G401.6 (cell line): ENCODE measurements at regions not wholly inside any gene's neighbourhood (a gene's known extent, or its start where the extent isn't known, plus 50 kb on each side); places are given as distances from the start of the nearest gene placed in this dataset.

Experiments
- FAIRE-seq: peaks from 2 replicates; lab custom pipeline; 2012; peaks lifted over from hg19 to GRCh38; lab: Jason Lieb, UNC

DNA sequence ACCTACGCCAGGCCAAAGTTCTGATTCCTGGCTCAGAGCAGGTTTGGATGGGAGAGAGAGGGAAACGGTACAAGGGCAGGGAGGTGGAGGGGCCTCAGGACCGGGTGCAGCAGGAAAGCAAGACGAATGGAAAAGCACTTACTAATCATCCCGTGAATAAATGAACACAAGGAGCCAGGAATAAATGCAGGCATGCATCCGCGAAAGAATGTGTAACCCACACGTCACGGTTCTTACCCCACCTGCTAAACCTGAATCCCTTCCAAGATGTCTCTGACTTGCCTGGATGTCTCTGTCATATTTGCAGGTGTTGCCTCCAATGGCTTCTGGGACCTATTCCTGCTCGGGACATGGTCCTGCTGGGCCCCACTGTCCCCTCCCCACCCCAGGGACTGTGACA lies 335.2 kb upstream of the RNF32 start:
- FAIRE-seq: no peak

DNA sequence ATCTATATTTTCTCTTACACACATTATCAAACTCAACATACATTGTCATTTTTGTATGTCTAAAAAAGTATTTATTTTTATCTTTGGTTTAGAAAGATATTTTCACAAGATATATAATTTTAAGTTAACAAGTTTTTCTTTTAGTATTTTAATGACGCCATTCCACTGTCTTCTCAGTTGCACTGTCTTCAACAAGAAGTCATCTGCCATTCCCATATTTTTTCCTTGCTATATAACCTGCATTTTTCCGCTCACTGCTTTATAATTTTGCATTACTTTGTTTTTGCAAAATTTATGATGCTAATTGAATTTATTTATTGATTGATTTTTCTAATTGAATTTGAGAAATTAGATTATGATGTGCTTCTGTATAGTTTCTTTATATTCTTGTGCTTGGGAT lies 357.8 kb upstream of the RNF32 start:
- FAIRE-seq: no peak

DNA sequence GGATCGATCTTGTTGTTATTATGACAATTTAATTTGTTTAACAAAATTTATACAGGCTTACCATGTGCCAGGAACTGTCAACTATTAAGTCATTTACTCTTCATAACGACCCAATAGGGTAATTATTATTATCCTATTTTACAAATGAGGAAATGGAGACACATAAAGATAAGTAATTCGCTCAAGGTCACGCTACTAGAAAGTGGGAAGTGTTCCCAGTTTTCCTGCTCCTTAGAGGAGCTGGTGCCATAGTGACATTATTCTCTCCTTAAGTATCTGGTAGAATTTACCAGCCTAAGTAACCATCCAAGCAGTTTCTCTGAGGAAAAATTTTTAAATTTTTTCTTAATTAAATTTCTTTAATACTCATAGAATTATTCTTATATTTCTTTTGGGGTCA lies 360.9 kb upstream of the RNF32 start:
- no peak for FAIRE-seq

DNA sequence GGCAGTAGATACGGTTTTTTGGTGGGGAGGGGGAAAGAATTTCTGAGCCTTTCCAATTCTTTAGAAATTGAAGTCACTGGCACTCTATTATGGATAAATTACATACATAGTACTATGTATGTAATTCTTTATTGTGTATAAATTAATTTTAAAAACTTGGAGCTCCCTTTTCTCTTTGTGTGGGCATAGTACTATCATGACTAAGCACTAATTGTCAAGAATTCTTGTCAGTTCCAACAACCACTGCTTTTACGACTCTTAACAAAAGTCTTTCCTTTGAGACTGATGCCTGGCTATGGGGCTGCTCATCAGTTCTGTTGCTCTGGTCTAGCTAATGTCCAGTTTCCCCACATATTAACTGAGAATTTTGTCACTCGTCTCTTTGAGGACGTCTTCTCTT lies 365.3 kb upstream of the RNF32 start:
- no peak for FAIRE-seq

DNA sequence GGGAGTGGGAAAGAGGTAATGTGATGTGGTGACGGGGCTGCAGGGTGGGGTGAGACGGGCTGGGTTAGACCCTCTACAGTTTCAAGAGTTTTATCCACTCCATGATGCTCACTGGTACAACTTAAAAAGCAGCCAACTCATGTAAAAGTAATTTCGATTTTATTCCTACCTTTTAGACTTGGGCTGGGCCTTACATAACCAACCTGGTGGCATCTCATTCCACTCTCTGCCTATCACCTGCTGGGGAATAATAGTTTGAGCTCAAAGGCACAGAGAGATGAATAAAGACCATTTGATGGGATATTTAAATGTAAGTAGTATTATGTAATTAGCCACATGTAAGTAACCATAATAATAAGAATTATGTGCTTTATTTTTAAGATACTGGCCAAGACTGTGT lies 366.0 kb upstream of the RNF32 start:
- FAIRE-seq: no peak

DNA sequence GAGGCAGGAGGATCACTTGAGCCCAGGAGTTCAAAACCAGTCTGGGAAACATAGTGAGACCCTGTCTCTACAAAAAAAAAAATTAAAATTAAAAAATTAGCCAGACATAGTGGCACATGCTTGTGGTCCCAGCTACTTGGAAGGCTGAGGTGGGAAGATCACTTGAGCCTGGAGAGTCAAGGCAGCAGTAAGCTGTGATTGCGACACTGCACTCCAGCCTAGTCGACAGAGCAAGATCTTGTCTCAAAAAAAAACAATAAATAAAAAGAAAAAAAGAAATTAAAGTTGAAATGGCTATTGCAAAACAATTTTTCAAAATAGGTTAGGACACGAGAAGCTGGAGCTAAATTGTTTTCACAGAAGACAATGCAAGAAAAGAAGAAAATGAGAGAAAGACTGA lies 379.0 kb upstream of the RNF32 start:
- FAIRE-seq: no peak

DNA sequence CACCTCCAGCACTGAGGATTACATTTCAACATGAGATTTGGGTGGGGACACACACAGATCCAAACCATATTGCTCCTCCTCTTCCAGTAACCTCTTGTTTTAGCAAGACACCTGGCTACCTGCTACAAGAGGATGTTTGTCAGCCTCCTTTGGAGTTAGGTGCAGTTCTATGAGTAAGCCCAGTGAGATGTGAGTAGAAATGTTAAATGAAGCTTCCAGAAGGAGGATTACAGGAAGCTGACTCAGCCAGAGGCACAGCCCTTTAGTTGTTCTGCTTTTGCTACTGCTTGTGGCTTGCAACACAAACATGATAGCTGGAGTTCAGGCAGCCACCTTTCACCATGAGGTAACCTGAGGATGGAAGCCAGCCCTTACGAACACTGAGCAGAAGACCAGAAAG lies 382.7 kb upstream of the RNF32 start:
- FAIRE-seq: no peak

DNA sequence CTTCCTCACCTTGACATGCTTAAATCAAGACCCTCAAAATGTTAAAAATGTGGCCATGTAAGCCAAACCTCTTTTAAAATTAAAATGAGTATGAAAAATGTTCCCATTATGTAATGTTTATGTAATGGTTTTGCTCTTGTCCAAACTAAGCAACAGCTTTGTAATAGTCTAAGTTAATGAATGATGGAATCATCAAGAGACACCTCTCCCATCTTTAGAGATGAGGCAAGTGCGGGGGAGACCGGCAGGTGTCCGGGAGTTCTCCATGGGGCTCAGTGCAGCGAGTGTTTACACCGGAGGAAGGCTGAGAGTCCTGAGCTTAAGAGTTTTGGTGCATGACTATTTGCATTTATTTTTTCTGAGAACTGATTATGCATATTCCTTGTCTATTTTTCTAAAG lies 384.9 kb upstream of the RNF32 start:
- no peak for FAIRE-seq

DNA sequence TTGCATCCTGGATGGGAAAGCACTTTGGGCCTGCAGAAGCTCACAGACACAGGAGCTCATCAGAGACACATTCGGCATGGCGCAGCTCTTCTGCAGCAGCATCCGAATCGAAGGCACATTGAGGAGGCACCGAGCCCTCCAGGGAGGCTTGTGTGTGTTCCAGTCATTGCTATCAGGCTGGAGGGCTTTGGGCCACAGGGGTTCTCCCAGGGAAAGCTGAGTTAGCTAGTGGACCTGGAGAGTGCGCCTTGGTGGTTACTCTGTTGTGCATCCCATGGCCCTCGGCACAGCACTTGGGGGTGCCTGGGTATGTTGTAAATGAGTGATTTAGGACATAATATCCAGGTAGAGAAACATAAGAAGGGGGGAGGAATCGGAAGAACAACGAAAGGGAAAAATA lies 388.7 kb upstream of the RNF32 start:
- no peak for FAIRE-seq

DNA sequence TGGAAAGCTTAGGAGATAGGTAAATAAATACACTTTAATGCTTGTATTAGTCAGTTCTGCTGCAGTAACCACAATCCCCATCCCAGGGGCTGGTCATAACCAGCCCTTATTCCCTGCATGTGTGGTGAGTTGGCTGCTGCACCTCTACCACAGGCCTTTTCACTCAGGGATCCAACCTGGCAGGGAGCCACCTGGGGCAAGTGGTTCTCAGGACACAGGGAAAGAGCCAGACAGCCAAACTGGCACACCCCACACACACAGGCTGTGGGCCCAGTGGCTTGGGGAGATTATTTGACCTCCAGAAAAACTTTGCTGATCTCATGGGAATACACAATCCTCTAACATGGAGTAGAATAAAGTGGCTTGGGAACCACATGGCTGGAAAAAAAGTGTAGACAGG lies 400.0 kb upstream of the RNF32 start:
- no peak for FAIRE-seq

DNA sequence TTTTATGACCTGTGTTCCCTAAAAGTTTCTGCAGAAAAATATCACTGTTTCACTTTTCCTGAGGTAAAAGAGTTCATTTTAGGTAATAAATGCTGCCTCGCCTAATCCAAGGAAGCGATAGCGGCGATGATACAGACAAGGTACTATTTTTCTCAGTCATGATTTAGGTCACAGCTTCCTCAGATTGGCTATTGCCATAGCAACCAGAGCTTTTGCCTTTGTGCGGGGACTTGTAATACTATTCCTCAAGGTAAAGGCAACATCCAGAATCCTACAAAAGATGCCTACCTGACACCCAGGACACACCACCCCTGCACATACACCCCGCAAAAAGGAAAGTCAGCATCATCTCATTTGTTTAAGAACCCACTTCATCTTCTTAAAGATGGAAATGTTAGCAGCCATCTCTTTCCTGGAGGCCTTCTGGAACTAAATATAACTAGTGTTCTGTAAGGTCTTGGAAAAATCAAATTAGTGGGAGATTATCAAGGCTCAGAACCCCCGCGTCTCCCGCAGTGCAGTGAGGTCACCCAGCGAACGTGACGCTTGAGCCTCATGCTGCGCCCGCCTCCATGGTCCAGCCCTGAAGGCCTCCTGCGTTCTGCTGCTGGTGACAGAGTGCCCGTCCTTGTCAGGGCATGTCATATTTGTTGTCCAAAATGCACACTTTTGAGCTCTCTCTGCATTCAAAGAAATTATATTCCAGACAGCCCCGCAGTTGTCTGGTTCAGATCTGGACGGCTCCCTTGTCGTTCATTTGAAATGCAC lies 402.0 kb upstream of the RNF32 start:
- FAIRE-seq: no peak

DNA sequence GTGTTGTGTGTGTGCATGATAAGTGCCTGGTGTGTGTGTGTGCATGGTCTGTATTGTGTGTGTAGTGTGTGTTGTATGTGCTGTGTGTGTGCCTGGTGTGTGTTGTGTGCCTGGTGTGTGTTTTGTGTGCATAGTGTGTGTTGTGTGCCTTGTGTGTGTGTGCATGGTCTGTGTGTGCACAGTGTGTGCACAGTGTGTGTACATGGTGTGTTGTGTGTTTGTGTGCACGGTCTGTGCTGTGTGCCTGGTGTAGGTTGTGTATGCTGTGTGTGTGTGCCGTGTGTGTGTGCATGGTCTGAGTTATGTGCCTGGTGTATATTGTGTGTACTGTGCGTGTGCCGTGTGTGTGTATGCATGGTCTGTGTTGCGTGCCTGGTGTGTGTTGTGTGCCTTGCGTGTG lies 403.0 kb upstream of the RNF32 start:
- FAIRE-seq: no peak

DNA sequence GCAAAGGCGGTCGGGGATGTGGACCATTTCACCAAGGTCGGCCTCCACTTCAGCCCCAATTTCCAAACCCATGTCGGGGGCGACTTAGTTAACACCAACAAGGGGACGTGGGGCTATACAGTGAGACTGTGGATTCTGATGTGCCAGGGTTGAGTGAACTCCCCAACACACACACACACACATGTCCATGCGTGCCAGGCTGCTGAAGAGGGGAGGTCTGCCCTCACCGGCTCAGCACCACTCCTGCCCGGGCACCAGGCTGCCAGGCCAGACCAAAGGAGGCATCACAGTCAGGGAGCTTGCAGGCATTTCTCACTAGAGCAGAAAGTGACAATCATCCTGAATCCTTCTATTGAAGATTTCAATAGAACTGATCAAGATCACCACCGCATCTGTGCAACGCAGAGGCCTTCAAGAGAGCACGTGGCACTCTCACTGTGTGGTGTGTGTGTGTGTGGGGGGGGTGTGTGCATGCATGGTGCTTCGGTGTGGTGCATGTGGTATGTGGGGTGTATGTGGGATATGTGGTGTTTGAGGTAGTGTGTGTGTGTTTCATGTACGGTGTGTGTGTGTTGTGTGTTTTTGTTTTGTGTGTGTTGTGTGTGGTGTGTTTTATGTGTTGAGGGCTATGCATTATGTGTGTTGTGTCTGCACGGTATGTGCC lies 403.5 kb upstream of the RNF32 start:
- FAIRE-seq: no peak

DNA sequence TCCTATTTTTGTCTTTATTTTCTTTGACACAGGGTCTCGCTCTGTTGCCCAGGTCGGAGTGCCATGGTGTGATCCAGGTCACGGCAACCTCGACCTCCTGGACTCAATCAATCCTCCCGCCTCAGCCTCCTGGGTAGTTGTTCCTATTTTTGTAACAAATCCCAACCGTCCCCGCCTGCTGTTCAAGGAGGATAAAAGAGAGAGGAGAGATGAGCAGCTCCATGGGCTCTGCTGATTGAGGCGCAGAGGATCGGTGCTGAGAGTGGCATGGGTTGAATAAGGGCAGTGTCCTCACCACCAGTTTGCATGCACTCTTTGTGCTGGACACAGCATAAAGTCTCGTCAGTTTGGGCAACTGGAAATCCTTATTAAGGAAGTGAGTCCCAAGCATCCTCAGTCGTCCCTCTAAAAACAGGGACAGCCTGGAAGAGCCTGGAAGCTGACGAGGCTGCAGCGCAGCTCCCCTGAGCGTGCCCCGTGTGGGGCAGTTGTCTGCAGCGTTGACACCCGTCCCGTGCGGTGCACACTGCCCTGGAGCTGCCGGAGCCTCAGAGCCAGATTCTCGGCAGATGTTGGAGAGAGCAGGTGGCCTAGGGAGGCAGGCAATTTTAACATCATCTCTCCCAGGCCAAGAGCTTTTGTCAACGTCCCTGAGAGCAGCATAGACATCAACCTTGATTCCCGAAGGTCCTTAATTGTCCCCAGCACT lies 404.2 kb upstream of the RNF32 start:
- FAIRE-seq: no peak

DNA sequence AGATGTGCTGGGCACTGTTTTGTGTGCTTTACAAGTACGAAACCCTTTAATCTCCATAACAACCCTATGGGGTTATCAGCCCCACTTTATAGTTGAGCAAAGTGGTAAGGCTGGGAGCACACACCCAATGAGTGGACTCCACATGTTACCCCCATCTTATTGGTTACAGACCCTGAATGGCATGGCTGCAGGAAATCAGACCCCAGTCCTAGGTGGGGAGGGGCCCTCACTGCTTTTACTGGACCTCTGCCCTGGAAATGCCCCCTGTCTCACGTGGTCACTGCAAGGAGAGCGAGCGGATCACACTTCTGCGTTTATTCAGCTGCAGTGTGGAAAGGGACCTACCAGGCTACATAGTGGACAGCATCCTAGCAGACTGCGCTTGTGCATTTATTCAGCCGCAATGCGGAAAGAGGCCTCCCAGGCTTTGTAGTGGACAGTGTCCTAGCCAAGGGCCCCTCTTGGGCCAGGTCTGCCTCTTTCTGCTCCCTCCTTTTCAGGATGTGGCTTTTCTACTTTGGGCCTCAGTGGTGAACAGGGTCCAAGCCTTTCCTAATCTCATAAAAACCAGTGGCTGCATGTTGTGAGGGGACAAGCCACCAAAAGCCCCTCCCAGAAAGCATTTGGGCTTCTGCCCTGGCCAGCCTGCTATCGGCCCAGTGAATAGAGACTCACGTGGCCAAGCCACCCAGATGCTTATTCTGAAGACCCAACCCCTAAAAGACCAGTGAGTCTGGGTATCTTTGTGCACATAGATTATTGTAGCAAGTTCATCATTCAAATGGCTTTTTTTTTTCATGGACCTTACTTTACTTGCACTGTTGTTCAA lies 405.7 kb upstream of the RNF32 start:
- no peak for FAIRE-seq

DNA sequence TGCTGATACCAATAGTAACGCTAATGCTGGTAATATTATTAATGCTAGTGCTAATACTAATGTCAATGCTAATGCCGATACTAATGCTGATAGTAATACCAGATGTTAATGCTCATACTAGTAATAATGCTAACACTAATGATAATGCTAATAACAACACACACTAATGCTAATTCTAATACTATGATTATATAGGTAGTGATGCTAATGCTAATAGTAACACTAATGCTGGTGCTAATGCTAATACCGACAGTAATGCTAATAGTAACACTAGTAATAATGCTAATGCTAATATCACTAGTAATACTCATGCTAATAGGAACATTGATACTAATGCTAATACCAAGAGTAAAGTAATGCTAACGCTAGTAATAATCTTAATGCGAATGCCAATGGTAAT lies 406.4 kb upstream of the RNF32 start:
- no peak for FAIRE-seq

DNA sequence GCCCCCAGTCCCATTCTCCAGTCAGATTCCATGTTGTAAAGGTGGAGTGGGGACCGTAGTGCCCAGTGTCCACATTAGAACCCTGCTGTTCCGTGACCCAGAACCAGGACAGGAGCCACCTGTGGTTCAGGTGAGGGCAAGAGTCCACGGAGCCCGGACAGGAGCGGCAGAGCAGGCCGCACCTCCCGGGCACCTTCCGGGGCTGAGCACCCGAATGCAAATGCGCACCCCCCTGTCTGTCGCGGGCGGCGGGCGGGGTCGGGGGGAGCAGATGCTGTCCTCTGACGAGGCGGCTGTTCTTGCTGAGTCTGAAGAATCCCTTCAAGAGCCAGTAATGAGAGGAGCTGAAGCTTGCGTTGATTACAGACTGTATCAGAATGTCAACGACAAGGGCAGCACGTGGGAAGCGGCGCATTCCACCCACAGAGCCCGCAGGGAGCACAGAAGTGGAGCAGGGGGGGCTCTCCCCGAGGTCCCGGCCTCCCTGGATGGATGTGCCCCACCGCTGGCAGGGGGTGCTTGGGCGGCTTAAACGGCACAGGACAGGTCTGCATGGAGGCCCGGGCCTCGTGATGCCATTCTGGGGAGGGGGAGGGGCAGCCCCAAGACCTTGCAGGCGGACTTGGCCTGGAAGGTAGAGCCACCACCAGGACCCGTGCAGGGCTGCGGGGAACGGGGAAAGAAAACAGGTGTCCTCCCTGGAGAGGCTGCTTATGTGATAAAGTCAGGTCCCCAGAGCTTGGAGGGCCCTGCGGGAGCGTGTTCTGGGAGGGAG lies 407.5 kb upstream of the RNF32 start:
- no peak for FAIRE-seq

DNA sequence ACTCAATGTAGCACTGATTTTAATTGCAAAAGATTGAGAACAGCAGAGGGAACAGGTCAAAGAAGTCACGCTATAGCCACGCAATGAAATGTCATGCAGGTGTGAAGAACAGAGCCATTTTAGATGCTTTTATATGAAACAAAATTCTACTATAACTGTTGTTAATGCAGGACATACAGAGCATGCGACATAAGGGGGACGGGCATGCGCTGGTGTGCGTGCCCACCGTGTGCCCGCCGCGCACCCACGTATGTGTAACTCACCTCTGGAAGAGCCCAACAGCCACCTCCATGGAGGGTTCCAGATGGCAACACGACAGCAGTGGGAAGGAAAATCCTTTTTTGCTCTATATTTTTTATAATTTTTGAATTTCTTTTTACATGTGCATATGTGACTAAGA lies 410.0 kb upstream of the RNF32 start:
- no peak for FAIRE-seq

DNA sequence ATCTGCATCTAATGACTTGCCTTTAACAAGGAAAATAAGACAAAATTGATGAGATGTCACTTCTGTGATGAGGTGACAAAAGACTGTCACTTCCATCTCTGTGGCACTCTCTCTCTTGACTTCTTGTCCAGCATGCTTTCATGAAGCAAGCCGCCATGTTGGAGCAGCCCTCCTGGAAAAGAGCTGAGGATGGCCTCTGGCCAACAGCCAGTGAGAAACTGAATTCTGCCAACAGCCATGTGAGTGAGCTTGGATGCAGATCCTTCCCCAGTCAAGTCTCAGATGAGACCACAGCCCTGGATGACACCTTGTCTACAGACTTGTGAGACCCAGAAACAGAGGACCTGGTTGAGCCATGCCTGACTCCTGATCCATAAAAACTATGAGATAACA lies 412.6 kb upstream of the SHH start:
- no peak for FAIRE-seq

DNA sequence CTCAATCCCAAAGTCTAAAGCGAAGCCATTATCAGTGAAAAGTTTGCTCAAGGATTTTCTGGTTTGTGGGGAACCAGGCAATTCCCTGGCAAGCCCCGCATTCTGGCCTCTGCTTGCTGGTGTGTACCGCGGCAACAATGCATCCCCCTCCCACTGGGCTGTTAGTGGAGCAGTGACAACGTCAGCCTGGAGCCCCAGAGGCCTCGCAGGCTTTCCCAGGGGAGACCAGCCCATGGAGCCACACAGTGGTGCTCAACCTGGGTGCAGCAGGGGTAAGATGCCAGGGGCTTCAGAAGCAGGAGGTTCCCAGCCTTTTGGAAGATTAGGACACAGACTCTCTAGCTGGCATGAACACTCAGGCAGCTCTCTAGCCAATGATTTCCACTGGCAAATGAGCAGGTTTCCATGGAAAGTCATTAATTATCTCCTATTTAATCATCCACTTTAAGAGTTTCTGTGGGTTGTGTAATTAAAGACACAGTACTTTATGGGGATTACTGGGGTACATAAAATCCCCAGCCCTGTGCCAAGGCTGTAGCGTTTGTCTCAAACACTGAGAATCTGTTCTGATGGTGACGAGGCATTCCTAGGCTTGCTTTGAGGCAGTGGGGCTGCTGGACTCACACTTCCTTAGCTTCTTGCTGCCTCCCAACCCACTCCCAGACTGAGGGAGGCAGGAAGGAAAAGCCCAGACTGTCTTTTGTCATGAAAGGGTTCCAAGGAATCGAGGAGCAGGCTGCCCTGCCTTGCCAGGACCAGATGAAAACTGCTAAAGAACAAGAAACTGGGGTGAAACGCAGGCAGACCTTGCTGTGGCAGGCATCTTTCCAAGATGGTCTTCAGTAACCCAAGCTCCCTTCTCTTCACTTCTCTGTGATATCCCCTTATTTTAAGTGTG lies 411.9 kb upstream of the SHH start:
- no peak for FAIRE-seq

DNA sequence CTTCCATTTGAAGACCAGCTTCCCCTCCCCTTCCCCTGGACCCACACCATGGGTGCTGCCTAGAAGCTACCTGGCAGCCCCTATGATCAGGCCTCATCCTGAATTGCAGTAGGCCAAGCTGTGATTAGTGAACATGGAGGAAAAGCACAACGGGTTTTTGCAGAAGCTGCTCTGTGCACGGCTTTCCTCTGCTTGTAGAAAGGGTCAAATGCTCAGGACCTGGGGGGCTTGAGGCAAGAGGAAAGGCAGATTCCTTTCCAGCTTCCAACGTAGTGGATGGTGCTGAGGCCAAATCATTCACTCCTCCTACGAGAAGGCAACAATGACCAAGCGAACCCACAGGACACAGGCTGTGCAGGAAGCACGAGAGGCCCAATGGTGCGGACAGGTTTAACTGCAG lies 410.3 kb upstream of the SHH start:
- no peak for FAIRE-seq
